Endometrium (tissue), 2 donors: ENCODE measurements at regions not wholly inside any gene's neighbourhood (a gene's known extent, or its start where the extent isn't known, plus 50 kb on each side); places are given as distances from the start of the nearest gene placed in this dataset.
"Not testable (repeated sequence)": the region's sequence is repeated elsewhere in the genome, so short reads cannot be mapped to it uniquely, and the experiment has no call there.

ENCODE experiments used
- FAIRE-seq: peaks from 2 replicates; lab custom pipeline; 2012; peaks lifted over from hg19 to GRCh38; lab: Jason Lieb, UNC
- donor health status: control.
- donor health status: control.

GRCh38 chr17:72175787-72176515 is 55.1 kb downstream of the SOX9 start:
- no peak for FAIRE-seq

DNA sequence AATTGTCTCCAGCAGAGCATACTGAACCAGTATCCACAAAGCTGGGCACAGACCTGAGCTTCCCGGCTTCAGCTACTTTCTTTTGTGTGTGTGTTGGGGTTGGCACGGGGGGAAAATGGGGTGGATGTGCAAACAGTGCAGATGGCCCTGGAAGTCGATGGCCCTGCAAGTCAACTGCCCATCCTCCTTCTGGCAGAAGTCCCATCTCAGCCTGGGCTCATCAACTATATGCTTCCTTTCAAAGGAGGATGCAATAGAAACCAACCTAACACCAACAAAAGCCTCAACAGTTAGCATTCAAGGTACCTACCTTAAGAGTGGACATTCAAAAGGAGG is 55.7 kb downstream of the SOX9 start:
- no peak for FAIRE-seq

- FAIRE-seq: no peak
These were observed 56.3 kb downstream of the SOX9 start for GRCh38 chr17:72176951-72177660.

DNA sequence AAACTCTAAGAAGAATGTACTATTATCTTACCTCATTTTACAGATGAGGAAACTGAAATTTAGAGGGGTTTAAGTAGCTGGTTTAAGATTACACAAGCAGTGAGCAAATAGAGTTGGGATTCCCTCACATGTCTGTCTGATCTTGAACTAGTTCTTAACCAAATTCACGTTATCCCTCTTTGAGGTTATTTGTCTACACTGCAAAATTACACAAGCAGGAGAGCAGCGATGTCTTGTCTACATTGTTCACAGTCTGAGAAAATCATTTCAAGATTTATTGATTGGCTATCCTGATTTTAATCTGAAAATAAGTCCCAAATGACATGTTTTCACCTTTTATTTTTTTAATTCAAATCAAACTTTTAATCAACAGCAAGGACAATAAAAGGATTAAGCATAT is 56.9 kb downstream of the SOX9 start:
- no peak for FAIRE-seq

GRCh38 chr17:72182371-72182873 is 61.6 kb downstream of the SOX9 start:
- FAIRE-seq: no peak

DNA sequence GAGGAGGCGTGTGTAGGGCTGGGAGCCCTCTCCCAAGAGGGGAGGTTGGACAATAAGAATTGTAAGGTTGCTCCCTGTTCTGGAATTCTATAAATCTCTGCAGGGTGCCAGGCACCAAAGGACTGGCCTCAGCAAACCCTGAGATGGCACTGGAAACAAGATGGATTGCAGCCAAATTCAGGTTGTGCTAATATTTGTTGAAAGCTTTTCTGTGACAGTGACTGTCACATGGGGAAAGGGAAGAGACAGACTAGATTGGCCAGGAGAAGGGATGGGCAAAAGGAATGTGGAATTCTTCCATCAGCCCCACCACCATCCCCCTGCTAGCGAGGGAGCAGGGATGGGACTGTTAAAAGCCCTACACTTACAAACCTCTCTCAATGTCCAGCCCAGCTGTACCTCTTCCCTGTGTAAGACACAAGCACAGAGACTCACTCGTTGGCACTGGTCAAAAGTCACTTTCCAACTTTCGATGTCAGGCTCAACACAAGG is 62.4 kb downstream of the SOX9 start:
- no peak for FAIRE-seq

- FAIRE-seq: no peak
These were observed 64.0 kb downstream of the SOX9 start for GRCh38 chr17:72184805-72185204.

- no peak for FAIRE-seq
These were observed 64.7 kb downstream of the SOX9 start for GRCh38 chr17:72185564-72185963.

DNA sequence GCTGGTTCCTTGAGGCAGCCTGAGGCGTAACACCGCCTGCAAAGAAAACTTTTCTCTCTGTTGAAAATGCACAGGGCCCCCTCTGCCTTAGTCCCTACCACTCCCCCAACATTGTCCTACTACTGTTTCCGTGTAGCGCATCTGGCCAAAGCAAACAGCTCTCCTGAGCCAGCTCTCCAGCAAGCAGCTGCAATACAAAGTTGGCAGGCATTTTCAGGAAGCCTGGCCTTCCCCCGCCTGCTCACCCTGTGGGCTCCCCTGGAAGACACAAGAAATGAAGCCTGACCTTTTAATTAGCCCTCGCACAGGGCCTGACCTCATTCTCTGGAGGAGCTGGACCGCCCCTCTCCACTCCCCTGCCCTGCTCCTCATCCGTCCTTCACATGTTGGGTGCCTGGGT is 66.7 kb downstream of the SOX9 start:
- no peak for FAIRE-seq

DNA sequence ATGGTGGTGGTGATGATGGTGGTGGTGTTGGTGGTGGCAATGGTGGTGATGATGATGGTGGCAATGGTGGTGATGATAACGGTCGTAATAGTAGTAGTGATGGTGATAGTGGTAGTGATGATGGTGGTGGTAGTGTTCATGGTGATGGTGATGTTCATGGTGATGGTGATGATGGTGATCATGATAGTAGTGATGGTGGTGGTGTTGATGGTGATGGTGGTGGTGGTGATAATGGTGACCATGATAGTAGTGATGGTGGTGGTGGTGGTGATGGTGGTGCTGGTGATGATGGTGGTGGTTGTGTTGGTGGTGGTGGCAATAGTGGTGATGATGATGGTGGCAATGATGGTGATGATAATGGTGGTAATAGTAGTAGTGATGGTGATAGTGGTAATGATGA is 68.0 kb downstream of the SOX9 start:
- no peak for FAIRE-seq

DNA sequence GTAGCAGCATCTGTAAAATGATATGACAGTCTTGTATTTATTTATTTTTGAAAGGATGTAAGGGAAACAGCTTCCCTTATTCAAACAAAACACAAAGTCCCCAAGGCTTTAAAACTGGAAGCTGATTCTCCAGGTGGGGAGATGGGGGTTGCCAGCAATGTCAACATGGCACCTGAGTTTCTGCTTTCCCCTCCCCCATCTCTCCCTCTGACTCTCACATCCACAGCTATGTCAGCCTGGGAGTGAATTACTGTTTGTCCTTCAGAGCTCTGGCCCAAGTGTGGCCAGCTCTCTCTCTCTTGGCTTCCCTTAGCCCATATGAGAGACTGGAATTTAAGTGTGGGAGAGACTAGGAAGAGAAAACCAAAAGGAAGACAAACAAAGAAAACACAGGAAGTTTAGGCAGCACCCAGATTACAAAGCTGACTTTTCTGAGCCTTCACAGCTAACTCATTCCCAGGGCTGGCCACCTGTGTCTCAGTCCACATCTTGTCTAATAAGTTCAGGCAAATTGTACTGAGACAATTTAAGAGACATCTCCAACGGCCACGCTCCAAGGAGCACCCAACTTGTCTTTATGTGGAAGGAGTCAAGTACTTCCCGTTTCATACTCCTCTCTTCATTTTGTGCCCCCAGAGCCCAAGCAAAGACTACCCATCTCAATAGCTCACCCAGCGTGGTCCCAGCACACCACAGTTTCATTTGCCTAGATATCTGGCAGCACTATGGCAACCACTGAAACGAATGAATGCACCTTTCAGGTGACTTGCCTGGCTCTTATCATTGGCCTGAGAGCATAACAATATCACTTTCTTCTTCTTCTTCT is 69.2 kb downstream of the SOX9 start:
- FAIRE-seq: no peak

DNA sequence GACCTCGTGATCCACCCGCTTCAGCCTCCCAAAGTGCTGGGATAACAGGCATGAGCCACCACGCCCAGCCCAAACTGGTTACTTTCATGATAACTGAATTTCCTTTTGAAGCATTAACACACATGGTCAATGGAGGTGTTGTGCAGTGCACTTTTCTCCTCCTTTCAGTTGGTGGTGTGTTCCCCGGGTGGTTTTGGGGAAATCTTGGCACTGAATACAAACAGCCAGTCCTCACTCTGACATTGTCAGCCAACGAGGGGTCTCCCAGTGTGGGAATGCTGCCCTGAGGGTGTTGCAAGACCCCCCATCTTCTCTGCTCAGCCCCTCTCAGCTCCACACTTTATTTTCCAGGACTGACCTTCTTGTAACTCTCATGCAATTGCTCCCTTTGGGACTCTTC is 70.5 kb downstream of the SOX9 start:
- no peak for FAIRE-seq

DNA sequence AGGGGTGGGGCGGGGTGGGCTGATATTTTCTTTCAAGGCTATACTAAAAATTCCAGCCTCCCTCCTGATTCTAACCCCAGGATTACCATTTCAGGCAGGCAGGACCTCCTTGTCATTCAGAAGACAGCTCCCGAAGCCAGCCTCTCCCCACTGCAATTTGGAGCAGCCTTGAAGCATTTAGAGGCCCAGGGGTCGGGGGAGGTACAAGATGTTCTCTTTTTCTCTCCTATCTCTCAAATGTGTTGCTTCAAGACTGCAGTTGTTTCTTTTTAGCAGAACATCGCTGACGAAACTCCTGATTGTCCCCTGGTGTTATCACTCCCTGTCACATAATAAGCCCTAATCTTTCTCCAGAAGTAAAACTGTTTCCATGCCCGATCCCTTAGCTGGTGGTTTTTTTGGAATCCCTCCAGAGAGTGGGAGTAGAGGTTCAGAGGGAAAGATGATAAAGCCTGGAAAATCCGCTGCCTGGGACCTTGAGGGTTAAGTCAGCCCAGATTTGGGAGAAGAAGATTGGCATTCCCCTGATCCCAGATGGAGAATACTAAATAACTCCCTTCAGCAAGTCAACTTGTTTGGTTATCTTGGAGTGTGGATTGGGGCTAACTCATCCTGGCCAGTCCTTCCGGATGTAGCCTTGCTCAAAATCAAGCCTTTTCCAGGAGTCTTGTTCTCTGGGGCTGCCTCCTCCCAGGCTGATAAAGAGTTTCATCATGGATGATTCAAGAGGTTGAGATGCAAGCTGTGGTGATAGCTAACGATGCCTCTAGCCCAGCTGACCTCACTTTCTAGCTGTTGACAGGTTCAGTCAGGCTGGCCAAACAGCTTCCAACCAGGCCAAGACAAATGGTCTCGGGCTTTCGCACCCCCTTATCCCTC is 71.3 kb downstream of the SOX9 start:
- no peak for FAIRE-seq

DNA sequence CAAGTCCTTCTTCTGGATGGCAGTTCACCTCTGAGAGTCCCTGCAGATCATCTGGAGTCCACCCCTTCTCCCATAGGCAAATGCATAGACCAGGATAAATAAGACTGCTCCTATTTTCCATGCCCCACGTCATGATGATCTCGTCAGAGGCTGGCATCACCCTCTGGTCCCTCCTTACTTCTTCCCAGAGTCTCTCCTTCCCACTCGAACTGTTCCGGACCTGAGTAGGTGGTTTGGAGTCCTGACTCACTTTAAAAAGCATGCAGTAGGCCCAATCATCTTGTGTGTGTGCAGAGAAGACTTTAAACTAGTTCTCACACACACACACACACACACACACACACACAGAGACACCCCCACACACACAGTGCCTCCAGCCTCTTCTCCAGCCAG is 72.0 kb downstream of the SOX9 start:
- no peak for FAIRE-seq

- FAIRE-seq: no peak
These were observed 72.7 kb downstream of the SOX9 start for GRCh38 chr17:72193391-72194106.

DNA sequence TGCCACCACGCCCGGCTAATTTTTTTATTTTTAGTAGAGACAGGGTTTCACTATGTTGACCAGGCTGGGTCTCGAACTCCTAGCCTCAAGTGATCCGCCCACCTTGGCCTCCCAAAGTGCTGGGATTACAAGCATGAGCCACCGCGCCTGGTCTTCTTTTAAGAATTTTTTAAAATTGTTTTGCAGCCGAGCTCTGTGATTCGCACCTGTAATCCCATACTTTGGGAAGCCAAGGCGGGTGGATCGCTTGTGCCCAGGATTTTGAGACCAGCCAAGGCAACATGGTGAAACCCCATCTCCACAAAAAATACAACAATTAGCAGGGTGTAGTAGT is 73.3 kb downstream of the SOX9 start:
- not testable (repeated sequence) for FAIRE-seq

DNA sequence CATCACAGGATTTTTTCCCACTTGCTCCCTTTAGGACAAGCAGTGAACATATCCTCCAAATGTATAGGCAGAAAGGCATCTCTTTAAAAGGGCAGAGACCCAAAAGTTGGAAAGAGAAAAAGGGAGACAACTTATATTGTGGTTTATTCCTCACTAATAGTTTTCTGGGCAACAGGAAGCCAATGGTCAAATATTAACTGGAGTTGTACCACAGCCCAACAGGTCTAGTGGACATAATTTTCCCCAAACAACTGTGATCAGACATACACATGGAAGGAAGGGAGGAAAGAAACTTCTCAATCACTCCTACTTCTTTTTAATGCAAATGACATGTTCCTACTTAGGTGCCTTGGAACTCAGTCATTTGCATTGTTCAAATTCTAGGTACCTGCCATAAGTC is 78.4 kb downstream of the SOX9 start:
- no peak for FAIRE-seq

- no peak for FAIRE-seq
These were observed 83.9 kb downstream of the SOX9 start for GRCh38 chr17:72204742-72205141.

- no peak for FAIRE-seq
These were observed 84.5 kb downstream of the SOX9 start for GRCh38 chr17:72205357-72205756.

DNA sequence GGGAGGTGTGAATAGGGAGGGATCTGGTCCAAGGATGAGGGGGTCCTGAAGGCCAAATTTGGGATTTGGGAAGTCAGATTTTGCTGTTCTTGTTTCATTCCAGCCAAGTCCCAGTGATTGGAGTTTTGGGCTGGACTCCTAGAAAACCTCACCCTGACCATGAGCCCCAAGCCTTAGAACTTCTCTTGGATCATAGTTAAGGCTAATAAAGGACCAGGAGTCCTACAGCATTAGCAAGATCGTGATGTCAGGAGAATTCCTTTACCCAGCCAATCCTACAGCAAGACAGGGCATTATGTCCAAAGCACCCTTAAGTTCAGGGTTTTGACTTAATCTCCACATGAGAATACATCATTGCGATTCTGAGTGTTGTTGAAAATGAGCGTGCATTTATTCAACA is 85.0 kb downstream of the SOX9 start:
- no peak for FAIRE-seq

GRCh38 chr17:72206376-72206775 is 85.6 kb downstream of the SOX9 start:
- FAIRE-seq: no peak
